ENCODE measurements at regions not wholly inside any gene's neighbourhood (a gene's known extent, or its start where the extent isn't known, plus 50 kb on each side); places are given as distances from the start of the nearest gene placed in this dataset.

GRCh38 chr9:90024823-90025222 lies 420.0 kb downstream of the GADD45G start:
- ChIA-PET CTCF (interaction anchor here (0.8 to 1.8 kb wide), 3 partner anchors 25 to 431 kb away, joined by 3 to 5 read pairs (median 3); no protein-coding TSS in a partner anchor), POLR2A (interaction anchor here (1.0 to 1.7 kb wide), 2 partner anchors 25 to 209 kb away, joined by 4 read pairs; no protein-coding TSS in a partner anchor)
- no peak for TF ChIP-seq CTCF (IDR thresholded peaks at IDR 0.05)
- Mint-ChIP-seq H3K9me3 (no peaks in the 10 kb centered on the region), H3K4me1 (peaks cover 65% of the 10 kb centered on the region), H3K27ac (peak overlapping the region; percentile 70), H3K4me3 (peak overlapping the region; percentile 69), H3K27me3 (no peaks in the 10 kb centered on the region), H3K36me3 (ENCODE audit: low read depth) (no peaks in the 10 kb centered on the region)
- peak; percentile 29 for DNase-seq
- intact Hi-C loops (cut with micrococcal nuclease), result loop anchor here (1.0 to 10.0 kb wide), 3 partner anchors 16 to 421 kb away; no protein-coding TSS in a partner anchor
- peak; percentile 19 for ATAC-seq (ENCODE audit: low read depth)

GRCh38 chr9:90025816-90026215 lies 421.0 kb downstream of the GADD45G start:
- POLR2A ChIA-PET, result no interaction called here
- H3K4me1 Mint-ChIP-seq, result peaks cover 60% of the 10 kb centered on the region
- no peak for TF ChIP-seq CTCF (IDR thresholded peaks at IDR 0.05)
- CTCF ChIA-PET, result no interaction called here
- H3K9me3 Mint-ChIP-seq, result no peaks in the 10 kb centered on the region
- ATAC-seq (ENCODE audit: low read depth), result no peak
- no peak overlapping the region for H3K27ac Mint-ChIP-seq
- H3K27me3 Mint-ChIP-seq, result no peaks in the 10 kb centered on the region
- H3K36me3 Mint-ChIP-seq (ENCODE audit: low read depth), result no peaks in the 10 kb centered on the region
- no peak overlapping the region for H3K4me3 Mint-ChIP-seq
- no peak for DNase-seq
- intact Hi-C loops (cut with micrococcal nuclease), result loop anchor here (2.0 to 10.0 kb wide), 2 partner anchors 17 to 211 kb away; no protein-coding TSS in a partner anchor

- ATAC-seq (ENCODE audit: low read depth) (no peak), DNase-seq (no peak)
- H3K27me3 Mint-ChIP-seq, result no peaks in the 10 kb centered on the region
- H3K36me3 Mint-ChIP-seq (ENCODE audit: low read depth), result no peaks in the 10 kb centered on the region
- H3K27ac Mint-ChIP-seq, result no peak overlapping the region
- intact Hi-C loops (cut with micrococcal nuclease), result loop anchor here (10.0 kb wide), 1 partner anchor 213 kb away; no protein-coding TSS in a partner anchor
- H3K4me1 Mint-ChIP-seq, result peaks cover 46% of the 10 kb centered on the region
- H3K9me3 Mint-ChIP-seq, result no peaks in the 10 kb centered on the region
- no peak overlapping the region for H3K4me3 Mint-ChIP-seq
- ChIA-PET POLR2A (no interaction called here), CTCF (no interaction called here)
- no peak for TF ChIP-seq CTCF (IDR thresholded peaks at IDR 0.05)
These were observed 422.5 kb downstream of the GADD45G start for GRCh38 chr9:90027296-90027790.

- no peak for TF ChIP-seq CTCF (IDR thresholded peaks at IDR 0.05)
- Mint-ChIP-seq H3K36me3 (ENCODE audit: low read depth) (no peaks in the 10 kb centered on the region), H3K27ac (no peak overlapping the region), H3K4me3 (no peak overlapping the region), H3K4me1 (peaks cover 25% of the 10 kb centered on the region), H3K9me3 (no peaks in the 10 kb centered on the region), H3K27me3 (no peaks in the 10 kb centered on the region)
- POLR2A ChIA-PET, result no interaction called here
- CTCF ChIA-PET, result no interaction called here
- no peak for DNase-seq
- intact Hi-C loops (cut with micrococcal nuclease), result loop anchor here (10.0 kb wide), 1 partner anchor 215 kb away; no protein-coding TSS in a partner anchor
- no peak for ATAC-seq (ENCODE audit: low read depth)
These were observed 424.6 kb downstream of the GADD45G start for GRCh38 chr9:90029386-90029785.

GRCh38 chr9:90029996-90030395 lies 425.2 kb downstream of the GADD45G start:
- CTCF ChIA-PET, result no interaction called here
- no peaks in the 10 kb centered on the region for H3K36me3 Mint-ChIP-seq (ENCODE audit: low read depth)
- ATAC-seq (ENCODE audit: low read depth) (no peak), DNase-seq (no peak)
- H3K4me1 Mint-ChIP-seq, result peaks cover 19% of the 10 kb centered on the region
- TF ChIP-seq CTCF (IDR thresholded peaks at IDR 0.05), result no peak
- H3K27me3 Mint-ChIP-seq, result no peaks in the 10 kb centered on the region
- POLR2A ChIA-PET, result no interaction called here
- intact Hi-C loops (cut with micrococcal nuclease), result loop anchor here (10.0 kb wide), 1 partner anchor 215 kb away; no protein-coding TSS in a partner anchor
- no peaks in the 10 kb centered on the region for H3K9me3 Mint-ChIP-seq
- H3K27ac Mint-ChIP-seq, result no peak overlapping the region
- H3K4me3 Mint-ChIP-seq, result no peak overlapping the region

Data from activated B cell treated with CpG ODN at 0.5 μM for 24 hours (primary cell).